NCI-H2081 (cell line): ENCODE measurements at regions not wholly inside any gene's neighbourhood (a gene's known extent, or its start where the extent isn't known, plus 50 kb on each side); places are given as distances from the start of the nearest gene placed in this dataset.
A peak's percentile ranks its signal among the peaks of the same experiment; 100 is the strongest.

Source experiments
- DNase-seq, 2 experiments: peaks; one replicate each; lab custom pipeline; 2025; lab: John Stamatoyannopoulos, UW

DNA sequence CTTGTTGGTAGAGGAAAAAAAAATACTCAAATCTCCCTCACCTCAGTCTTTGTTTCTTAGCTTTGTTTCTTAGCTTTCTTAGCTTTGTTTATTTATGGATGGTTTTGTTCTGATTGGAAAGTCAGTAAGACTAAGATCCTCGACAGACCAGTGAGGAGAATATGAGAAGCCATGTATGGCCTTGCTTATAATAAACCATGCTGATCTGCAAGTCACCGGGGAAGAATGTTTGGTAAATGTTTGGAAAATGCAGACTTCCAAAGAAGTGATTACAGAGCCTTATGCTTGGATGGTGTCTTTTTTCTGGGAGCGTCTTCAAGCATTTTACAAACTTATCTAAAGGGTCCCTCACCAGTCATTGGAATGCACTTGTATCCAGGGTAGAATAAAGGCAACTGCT, 90.1 kb upstream of the NOCT start:
- DNase-seq, result no peak

DNA sequence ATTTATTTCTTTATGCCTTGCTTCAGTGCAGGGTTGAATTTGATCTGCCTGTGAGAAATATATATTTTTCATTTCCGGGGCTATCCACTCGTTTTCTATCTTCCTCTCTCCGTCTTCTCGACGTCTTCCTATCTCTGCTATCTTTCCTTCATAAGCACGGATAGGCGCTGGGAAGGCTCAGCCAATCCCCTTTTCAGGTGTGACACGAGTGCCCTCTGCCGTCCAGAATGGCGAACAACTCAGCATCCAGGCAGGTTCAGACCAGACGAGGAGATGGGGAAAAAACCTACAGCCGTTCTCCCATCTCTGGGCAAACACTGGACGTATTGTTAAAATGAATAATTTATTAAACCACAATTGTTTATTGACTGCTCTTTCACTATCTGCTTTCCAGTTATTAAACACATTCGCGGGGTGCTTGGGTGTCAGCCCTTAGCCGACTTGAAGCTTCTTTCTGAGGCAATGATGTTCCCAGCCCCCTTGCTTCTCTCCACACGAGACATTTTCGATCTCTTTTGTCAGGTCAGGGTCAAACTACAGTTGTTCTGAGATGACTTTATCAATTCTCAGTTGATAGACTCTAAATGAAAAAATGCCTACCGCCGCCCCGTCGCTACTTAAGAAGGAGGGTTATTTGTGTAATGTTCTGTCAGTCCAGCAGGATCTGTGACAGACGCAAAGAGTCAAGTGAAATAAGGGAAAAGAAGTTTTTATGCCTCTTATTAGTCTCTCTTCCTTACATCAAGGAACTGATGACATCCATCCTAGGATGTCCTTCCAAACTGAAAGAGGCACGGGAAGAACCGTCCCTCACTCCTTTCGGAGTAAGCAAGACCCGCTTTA, 96.3 kb upstream of the NOCT start:
- DNase-seq, result peak; percentile 88 to 94

DNA sequence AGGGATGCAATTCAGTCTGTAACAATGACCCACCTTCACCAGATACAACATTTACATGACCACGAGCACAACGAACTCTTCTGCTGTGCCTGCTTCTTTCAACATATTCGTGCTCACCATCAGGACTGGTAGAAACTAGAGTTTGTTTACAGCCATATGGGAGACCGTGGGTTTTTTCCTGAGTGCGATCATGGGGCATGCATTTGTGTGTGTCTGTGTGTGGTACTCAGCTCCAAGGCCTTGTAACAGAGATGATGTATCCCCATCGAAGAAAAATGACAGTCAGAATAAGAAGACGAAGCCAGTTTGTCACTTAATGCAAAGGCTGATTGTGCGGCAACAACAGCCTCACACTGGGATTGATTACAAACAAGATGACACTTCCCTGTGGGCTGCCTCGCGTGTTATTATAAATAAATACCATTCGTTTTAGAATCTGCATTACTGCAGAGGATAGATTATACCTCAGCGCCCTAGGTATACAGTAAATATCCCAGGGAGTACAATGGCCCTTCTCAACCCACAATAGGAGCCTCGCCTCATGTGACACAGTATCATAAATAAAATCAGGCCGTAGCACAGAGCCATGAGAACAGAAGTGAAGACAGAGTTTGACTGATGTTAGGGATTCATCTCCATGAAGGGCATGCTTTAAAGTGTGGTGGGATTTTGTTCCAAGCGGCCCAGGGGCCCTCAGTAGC, 97.3 kb upstream of the NOCT start:
- DNase-seq, result peak; percentile 65 to 84

DNA sequence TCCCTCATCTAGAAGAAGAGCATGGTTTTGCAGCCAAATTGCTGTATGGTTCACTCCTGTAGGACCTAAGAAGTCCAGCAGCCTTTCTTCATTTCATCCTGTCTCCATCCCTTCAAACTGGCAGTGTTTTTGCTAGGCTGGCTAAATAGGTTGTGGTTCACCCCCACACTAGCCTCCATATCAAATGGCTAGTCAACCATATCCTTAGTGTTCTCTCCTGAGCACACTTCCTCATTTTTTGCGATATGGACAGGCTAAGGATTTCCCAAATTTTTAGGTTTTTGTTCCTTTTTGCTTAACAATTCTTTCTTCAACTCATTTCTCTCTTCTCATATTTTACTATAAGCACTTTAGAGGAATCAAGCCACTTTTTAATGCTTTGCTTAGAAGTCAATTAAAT, 98.8 kb upstream of the NOCT start:
- no peak for DNase-seq

DNA sequence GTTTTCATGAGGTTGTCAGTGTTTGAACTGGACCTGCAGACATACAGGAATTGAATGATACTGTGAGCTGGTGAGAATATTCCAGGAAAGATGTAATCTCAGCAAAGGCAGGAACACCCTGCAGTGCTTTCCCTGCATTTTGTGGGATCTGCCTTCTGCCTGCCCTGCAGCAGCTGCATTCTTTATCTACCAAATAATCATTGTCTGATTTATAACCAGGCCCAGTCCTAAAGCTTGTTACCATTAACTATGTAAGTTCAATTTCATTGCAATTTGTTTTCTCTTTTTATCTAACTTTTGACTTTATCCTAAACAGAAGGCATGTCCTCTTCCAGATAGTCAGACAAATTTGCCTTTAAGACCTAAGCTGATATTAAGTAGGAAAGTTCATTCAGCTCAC, 99.8 kb upstream of the NOCT start:
- DNase-seq, result no peak

DNA sequence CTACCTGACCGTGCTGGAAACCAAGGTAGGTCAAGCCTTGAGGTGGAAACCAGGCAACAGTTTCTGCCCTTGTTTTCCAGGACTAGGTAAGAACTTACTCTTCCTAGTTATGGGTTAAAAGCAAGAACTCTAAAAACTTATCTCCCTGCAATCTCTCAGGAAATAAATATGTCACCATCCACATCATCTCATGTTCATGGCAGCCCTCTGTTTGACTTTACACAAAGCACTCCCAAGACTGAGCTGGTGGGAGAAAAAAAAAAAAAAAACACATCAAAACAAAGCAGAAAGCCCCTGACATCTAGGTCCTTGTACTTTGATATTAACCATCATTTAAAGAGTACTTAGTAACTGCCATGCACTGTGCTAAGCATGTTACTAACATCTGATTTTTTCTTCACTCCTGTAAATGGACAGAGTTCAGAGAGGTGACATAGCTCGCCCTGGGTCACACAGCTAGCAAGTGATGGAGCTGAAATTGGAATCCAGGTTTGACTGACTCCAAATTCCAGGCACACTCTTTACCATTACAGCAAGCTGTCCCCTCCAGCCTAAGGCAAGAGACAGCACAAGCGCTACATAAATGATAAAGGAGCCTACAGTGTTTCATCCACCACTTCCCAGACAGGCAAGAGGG, 102.8 kb upstream of the NOCT start:
- peak in 1 of 2 experiments; percentile 49 for DNase-seq

DNA sequence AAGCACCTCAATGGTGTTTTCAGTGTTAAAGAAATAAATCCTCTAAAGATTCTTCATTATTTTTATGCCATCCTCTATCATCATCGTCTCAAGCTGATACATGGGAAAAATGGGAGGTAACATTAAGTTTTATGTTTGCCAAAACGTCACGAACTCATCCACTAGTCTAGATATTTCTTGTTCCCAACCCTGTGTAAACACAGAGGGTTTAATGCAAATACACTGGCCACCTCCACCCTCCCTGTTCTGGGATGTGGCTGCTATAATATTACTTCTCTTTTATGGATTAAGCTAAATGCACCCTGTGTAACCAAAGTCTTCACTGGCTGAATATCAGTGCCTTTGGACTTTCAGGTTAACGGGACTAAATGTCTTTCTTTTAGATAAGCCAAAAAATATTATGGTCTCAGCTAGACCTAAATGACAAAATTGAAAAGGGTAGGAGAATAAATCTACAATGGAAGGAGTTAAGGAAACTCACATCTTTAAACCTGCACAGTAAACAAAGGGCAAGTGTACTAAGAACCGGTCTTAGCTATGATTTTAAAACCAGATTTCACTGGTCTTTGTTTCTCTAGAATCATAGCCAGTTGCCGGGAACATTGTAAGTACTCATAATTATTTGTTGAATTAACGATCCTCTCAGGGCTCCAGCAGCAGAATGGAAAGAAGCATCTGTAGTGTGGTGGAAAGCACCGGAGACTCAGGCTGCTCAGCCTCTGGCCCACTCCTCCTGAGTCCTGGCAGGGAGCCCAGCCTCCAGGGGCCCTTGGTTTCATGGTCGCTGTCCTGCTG, 103.5 kb upstream of the NOCT start:
- DNase-seq, result peak; percentile 81 to 93

DNA sequence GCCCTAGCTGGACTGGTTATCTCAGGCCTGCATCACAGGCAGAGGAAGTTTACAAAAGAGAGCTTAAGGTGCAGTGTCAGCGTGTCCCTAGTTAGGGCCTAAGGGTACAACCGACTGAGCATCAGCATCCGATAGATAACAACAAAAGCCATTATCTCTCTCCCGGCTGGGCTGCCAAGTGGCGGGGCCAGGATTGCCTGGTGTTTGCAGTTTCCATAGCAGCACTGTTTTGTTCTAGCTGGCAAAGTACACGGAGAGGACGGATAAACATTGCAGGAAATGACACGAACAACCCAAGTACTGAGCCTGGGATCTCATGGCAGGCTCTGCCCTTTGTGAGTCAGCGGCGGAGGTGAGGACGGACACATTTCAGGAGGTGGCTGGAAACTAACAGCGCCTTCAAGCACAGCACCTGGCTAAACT, 104.7 kb upstream of the NOCT start:
- peak; percentile 95 to 99 for DNase-seq

DNA sequence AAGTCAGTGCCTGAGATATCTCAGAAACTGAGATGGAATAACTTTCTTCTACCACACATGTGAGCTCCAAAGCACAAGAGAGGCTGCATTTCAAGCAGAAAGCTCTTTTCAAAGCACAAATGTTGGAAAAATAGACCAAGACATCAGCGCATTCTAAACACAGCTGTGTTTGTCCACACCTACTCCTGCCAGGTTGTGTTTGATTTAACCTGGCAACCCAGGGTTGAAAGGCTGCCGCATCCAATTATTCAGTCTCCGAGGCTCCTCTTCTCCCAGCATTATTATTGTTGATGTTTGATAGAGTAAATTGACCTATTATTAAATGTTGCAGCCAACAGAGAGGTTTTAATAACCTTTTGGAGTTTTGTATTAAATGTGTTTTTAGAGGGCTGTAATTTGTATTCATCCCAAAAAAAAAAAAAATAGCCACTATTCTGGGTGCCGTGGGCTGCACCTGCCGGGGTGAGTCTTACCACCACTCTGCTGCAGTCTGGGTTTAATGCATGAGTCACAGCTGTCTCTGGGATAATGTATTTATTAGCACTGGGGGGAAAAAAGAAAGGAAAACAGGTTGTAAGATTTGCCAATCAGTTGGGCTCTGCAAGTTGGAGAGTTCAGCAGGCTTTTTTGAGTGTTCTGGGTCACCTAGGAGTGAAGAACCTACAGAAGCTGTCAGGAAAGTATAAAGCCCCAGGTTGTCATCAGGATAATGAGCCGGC, 105.2 kb upstream of the NOCT start:
- peak; percentile 89 to 98 for DNase-seq

DNA sequence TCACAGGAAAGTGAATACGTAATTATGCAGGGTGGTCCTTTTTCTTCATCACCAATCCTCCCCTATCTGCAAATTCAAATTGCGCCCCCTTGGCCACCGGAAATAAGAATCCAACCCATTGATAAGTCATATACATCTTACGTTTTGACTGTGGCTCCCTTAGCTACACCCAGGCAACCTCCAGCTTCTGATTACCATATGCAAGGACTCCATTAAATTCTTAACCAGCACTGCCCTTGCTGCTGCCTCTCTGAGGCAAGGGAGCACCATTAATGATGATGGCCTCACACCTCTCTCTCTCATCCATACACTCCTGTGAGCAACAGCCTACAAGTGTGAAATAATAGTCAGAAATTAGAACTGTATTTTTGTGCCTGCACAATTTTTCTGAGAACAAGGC, 106.0 kb upstream of the NOCT start:
- DNase-seq, result peak in 1 of 2 experiments; percentile 56

DNA sequence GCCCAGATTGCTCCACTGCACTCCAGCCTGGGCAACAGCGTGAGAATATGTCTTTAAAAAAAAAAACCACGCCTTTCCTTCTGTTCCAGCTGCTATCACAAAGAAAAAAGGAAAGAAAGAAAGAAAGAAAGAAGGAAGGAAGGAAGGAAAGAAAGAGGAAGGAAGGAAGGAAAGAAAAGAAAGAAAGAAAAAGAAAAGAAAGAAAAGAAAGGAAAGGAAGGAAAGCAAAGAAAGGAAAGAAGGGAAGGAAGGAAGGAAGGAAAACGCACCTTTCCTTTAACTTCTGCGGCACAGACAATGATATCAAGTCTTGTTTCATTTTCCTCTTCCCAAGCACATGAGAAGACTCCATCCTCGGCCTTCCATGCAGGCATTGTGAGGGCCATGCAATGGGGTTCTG, 107.4 kb upstream of the NOCT start:
- no peak for DNase-seq

DNA sequence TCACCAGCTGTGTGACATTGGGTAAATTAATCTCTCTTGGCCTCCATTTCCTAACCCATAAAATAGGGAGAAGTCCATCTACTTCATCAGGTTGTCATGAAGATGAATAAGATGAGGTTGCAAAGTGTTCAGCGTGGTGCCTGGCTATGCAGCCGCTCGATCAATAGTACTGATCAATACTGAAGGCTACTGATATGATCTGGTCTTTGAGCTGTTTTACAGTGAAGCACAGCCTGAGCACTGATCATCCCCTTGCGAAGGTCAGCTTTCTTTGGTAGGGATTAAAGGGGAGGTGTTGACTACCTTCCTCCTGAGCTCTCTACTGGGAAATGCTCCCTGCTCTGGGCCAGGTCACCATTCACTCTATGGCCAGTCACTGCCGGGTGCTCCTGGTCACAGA, 108.4 kb upstream of the NOCT start:
- no peak for DNase-seq

DNA sequence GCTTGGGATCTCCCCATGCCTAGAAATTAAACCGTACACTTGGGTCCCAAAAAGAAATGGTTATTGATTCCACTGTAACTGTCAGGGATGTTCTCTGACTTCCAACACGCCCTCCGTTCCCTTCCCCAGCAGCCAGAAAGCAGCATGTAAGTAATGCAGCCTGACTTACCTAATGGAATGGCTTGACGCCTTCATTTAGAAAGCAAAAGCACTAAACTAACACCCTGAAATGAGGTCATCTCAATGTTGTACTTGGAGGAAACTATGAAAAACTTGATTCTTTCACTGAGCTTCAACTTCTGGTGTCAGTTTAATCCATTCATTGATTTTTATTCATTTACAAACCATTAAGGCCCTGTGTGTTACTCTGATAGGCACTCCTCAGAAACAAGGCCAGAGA, 110.8 kb upstream of the NOCT start:
- DNase-seq, result no peak

DNA sequence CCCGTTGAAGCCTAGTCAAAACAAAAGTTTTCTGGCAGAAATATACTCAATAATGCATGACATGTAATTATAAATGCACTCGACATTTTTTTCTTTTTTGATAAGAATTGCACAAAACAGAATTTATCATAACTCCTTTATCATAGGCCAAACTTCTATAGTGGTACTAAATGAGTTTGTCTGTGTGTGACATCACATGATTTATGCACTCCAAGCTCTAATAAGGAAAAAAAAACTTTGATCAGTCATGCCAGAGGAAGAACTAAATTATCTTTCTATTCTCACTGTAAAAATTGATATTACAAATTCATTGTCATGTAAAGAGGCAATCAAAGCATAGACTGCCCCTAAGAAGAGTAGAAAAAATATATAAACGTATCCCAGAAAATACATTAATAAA, 112.4 kb upstream of the NOCT start:
- no peak for DNase-seq

DNA sequence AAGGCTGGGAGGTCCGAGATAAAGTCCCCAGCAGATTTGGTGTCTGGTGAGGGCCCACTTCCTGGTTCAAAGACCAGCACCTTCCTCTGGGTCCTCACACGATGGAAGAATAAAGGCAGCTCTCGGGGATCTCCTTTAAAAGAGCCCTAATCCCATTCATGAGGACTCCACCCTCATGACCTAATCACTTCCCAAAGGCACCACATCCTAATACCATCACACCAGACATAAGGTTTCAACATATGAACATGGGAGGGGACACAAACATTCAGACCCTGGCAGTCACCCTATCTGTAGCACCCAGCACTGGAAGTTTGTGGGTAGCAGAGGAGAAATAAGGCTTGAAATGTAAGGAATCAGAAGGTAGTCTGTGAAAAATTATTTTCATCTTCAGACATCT, 112.9 kb upstream of the NOCT start:
- no peak for DNase-seq

DNA sequence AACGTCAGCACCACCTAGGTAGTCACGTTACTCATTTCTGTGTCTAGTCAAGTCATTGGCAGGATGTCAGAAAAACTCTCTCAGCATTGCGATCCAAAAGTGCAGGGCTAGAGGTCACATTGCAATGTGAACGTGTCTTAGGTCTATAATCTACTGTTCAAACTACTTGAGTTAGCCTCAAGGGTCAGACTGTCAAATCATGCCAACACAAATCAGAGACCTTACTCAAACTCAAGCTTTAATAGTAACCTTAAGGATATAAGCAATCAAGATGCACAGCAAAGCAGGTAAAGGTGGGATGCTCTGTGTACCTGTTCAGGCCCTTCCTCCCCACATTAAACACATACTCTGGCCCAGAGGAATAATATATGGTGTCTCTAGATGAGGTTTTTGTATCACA, 114.4 kb upstream of the NOCT start:
- DNase-seq, result no peak

DNA sequence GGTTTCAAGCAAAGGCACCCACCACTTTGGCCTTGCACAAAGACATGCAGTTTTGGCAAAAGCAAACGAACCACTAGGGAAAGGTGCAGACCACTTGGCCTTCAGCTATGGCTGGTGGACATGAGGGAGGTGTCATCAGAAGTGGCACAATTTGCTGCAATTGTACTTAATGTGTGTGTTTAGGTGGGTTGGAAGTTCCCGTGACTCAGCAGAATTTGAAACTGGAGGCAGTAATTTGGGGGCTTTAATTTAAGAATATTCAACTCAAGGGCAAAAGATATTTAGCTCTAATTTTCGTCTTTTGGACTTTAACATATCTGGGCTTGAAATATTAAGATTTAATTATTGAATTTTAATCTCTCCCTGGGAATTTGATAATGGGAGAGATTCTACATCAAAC, 115.6 kb upstream of the NOCT start:
- no peak for DNase-seq

DNA sequence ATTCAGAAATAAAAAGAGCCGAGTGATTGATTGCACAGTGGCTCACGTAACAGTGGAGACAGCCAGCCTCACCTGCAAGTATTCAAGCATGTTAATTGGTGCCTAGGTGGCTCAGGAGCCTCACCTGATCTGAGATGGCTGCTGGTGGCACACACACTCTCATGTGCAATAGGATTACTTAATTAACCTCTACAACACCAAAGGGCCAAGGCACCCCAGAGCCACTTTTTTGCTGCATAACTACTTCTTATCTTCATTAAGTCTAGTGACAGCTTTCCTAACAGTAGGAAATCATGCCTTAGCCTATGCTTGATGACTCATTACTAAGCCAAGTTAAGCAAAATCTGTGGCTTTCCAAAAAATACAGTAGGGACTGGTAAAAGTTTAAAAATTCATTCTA, 117.3 kb upstream of the NOCT start:
- DNase-seq, result peak; percentile 48 to 86

DNA sequence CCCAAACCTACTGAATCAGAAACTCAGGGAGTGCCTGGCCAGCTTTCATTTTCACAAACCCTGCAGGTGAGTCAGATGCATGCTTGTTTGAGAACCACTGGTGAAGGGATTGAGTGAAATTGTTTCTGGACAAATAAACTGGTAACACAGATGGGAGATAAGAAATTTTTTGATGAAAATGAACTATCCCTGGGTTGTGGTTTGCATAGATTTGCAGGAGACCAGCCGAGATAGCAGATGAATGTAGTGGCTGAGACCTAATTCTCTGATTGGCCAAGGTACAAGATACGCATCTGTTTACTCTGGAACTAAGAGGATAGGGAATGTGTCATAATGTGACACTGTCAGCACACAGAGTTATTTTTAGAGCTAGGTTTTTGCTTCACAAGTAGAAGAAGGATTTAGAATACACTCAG, 117.8 kb upstream of the NOCT start:
- DNase-seq, result peak; percentile 43 to 85

DNA sequence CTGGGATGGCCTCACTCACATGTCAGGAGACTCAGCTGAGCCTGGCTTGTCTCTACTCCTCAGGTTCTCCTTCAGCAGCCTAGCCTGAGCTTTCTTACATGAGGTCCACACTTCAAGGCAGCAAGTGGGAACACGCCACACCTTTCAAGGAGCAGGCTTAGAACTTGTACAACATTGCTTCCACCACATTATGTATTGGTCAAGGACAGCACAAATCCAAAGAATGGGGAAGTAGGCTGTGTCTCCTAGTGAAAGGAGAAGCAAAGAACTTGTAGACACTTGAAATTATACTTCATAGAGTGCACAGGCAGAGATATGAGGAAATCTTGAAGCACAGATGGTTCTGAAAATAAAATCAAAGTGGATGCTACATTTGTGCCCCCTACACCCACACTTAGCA, 120.9 kb upstream of the NOCT start:
- DNase-seq, result no peak

DNA sequence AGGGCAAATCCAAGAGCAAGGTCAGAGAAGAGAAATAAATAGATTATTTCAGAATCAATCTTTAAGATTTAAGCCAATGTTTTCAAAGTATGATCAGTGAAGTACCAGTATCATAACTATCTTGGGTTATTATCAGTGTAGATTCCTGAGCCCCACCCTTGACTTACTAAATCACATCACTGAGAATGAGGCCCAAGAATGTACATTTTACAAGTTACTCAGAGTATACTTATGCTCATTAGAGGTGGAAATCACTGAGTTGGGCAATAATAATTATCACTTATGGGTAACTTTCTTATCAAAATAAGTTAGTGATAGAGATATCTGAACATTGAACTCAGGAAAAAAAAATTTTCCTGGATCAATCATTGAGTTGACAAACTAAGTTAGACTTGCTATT, 121.6 kb upstream of the NOCT start:
- DNase-seq, result no peak
